ENCODE measurements at regions not wholly inside any gene's neighbourhood (a gene's known extent, or its start where the extent isn't known, plus 50 kb on each side); places are given as distances from the start of the nearest gene placed in this dataset.

DNA sequence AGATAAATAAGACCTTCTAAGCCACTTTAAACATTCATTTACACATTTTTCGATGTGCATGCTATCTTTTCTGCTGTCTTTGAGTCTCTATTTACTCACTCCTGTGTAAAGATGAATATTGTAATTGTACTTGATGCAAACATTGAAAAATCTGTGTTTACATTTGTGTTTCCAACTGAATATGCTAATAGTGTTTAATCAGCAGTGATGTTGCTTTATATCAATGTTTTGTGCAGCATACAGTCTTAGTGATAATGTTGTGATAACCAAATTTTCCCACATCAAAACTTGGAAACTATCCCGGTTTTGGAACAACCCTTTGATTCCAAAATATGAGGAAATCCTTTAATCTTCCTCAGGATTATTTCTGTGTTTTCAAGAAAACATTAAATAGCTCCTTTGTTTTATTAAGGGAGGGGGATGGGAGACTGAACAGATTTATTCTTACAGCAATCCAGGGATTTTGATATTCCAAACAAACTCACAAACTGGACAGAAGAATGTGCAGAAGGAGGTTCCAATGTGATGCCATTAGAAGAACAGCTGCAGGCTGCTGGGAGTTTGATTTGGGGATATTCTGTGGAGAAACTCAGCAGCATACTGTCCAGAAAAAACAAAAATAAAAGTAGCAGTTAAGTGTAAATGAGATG is 248.0 kb downstream of the S1PR1 start:
- TF ChIP-seq, protein P1, sequence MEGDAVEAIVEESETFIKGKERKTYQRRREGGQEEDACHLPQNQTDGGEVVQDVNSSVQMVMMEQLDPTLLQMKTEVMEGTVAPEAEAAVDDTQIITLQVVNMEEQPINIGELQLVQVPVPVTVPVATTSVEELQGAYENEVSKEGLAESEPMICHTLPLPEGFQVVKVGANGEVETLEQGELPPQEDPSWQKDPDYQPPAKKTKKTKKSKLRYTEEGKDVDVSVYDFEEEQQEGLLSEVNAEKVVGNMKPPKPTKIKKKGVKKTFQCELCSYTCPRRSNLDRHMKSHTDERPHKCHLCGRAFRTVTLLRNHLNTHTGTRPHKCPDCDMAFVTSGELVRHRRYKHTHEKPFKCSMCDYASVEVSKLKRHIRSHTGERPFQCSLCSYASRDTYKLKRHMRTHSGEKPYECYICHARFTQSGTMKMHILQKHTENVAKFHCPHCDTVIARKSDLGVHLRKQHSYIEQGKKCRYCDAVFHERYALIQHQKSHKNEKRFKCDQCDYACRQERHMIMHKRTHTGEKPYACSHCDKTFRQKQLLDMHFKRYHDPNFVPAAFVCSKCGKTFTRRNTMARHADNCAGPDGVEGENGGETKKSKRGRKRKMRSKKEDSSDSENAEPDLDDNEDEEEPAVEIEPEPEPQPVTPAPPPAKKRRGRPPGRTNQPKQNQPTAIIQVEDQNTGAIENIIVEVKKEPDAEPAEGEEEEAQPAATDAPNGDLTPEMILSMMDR (IDR thresholded peaks at IDR 0.05) = no peak
- no peak for TF ChIP-seq EZH2 (IDR thresholded peaks at IDR 0.05)

All from neural progenitor cell (in vitro differentiated cells).